ENCODE measurements at regions not wholly inside any gene's neighbourhood (a gene's known extent, or its start where the extent isn't known, plus 50 kb on each side); places are given as distances from the start of the nearest gene placed in this dataset.

DNA sequence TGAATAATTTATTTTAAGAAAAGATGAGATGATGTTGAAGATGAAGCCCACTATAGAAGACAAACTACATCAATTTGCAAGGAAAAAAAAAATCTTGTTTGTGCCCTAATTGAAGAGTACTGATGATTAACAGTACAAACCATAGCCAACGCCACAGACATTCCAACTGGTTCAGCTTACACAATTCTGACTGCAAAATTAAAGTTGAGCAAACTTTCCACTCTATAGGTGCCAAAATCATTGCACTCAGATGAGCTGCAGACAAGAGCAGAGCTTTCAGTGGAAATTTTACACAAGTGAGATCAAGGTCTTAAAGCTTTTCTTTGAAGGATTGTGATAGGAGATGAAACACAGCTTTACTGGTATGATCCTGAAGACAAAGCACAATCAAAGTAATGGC lies 85.3 kb downstream of the OGFRL1 start (continued):
- no peak for TF ChIP-seq ZNF263 (CRISPR knock-in tag; IDR thresholded peaks at IDR 0.05; ENCODE audit: low read depth)
- no peak for TF ChIP-seq IRF2 (CRISPR knock-in tag; IDR thresholded peaks at IDR 0.05; ENCODE audit: borderline replicate concordance, low read depth)
- TF ChIP-seq ATF3 (CRISPR knock-in tag; conservative IDR thresholded peaks at IDR 0.05) = no peak
- no peak for TF ChIP-seq KAT7 (CRISPR knock-in tag; IDR thresholded peaks at IDR 0.05; ENCODE audit: borderline replicate concordance)
- TF ChIP-seq NR2C2 (CRISPR knock-in tag; IDR thresholded peaks at IDR 0.05) = no peak
- no peak for TF ChIP-seq ATF2 (CRISPR knock-in tag; IDR thresholded peaks at IDR 0.05; ENCODE audit: borderline replicate concordance, low read depth)
- no peak for TF ChIP-seq ATF6 (CRISPR knock-in tag; IDR thresholded peaks at IDR 0.05)
- no peak for TF ChIP-seq NR1H2 (CRISPR knock-in tag; IDR thresholded peaks at IDR 0.05)
- no peak for TF ChIP-seq USF1 (CRISPR knock-in tag; IDR thresholded peaks at IDR 0.05)
- TF ChIP-seq, protein P1, sequence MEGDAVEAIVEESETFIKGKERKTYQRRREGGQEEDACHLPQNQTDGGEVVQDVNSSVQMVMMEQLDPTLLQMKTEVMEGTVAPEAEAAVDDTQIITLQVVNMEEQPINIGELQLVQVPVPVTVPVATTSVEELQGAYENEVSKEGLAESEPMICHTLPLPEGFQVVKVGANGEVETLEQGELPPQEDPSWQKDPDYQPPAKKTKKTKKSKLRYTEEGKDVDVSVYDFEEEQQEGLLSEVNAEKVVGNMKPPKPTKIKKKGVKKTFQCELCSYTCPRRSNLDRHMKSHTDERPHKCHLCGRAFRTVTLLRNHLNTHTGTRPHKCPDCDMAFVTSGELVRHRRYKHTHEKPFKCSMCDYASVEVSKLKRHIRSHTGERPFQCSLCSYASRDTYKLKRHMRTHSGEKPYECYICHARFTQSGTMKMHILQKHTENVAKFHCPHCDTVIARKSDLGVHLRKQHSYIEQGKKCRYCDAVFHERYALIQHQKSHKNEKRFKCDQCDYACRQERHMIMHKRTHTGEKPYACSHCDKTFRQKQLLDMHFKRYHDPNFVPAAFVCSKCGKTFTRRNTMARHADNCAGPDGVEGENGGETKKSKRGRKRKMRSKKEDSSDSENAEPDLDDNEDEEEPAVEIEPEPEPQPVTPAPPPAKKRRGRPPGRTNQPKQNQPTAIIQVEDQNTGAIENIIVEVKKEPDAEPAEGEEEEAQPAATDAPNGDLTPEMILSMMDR (IDR thresholded peaks at IDR 0.05) = no peak
- TF ChIP-seq MYBL2 (CRISPR knock-in tag; IDR thresholded peaks at IDR 0.05) = no peak
- no peak for TF ChIP-seq ZNF423 (CRISPR knock-in tag; IDR thresholded peaks at IDR 0.05)

- TF ChIP-seq NR2C2 (CRISPR knock-in tag; IDR thresholded peaks at IDR 0.05) (no peak), TEAD4 (CRISPR knock-in tag; IDR thresholded peaks at IDR 0.05) (no peak), SMAD4 (CRISPR knock-in tag; IDR thresholded peaks at IDR 0.05) (no peak), SMAD3 (CRISPR knock-in tag; IDR thresholded peaks at IDR 0.05; ENCODE audit: borderline replicate concordance) (no peak), ETV6 (CRISPR knock-in tag; IDR thresholded peaks at IDR 0.05) (no peak), CBFB (CRISPR knock-in tag; IDR thresholded peaks at IDR 0.05; ENCODE audit: low read depth) (no peak), EMX1 (CRISPR knock-in tag; IDR thresholded peaks at IDR 0.05) (no peak), CDX4 (CRISPR knock-in tag; IDR thresholded peaks at IDR 0.05; ENCODE audit: borderline replicate concordance) (no peak), NFYB (CRISPR knock-in tag; conservative IDR thresholded peaks at IDR 0.05; ENCODE audit: low read depth) (no peak)
- TF ChIP-seq, protein P2, sequence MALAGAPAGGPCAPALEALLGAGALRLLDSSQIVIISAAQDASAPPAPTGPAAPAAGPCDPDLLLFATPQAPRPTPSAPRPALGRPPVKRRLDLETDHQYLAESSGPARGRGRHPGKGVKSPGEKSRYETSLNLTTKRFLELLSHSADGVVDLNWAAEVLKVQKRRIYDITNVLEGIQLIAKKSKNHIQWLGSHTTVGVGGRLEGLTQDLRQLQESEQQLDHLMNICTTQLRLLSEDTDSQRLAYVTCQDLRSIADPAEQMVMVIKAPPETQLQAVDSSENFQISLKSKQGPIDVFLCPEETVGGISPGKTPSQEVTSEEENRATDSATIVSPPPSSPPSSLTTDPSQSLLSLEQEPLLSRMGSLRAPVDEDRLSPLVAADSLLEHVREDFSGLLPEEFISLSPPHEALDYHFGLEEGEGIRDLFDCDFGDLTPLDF (CRISPR knock-in tag; IDR thresholded peaks at IDR 0.05) = no peak
- ChIA-PET POLR2A (no interaction called here), CTCF (interaction anchor here (1.0 to 1.2 kb wide), 2 partner anchors 25 to 135 kb away, joined by 3 read pairs; no protein-coding TSS in a partner anchor)
- Mint-ChIP-seq H3K36me3 (peaks cover 4% of the 10 kb centered on the region), H3K4me1 (no peaks in the 10 kb centered on the region), H3K4me3 (no peak overlapping the region), H3K27me3 (ENCODE audit: low read depth) (no peaks in the 10 kb centered on the region), H3K27ac (no peak overlapping the region), H3K9me3 (peaks cover 10% of the 10 kb centered on the region)
- no peak for ATAC-seq
- DNase-seq (ENCODE audit: low spot score) = no peak
Measured at GRCh38 chr6:71375676-71376075, 87.1 kb downstream of the OGFRL1 start.
